WI38 (cell line): ENCODE measurements at regions not wholly inside any gene's neighbourhood (a gene's known extent, or its start where the extent isn't known, plus 50 kb on each side); places are given as distances from the start of the nearest gene placed in this dataset.
"Not testable (repeated sequence)": the region's sequence is repeated elsewhere in the genome, so short reads cannot be mapped to it uniquely, and the experiment has no call there.

Experiments
- H3K4me3 ChIP-seq: 2 replicates; pipeline ENCODE4 v1.5.1; 2011; ENCODE audit warnings: low read depth, mild to moderate bottlenecking, control low read depth, low read length
- CTCF ChIP-seq: IDR thresholded peaks from 2 replicates; pipeline ENCODE4 v1.5.1; 2012; ENCODE audit warnings: low read depth, mild to moderate bottlenecking, control low read depth, low read length

GRCh38 chrX:151042842-151043241 lies 59.7 kb downstream of the HMGB3 start:
- no peak for TF ChIP-seq CTCF
- H3K4me3 ChIP-seq = no peak overlapping the region

GRCh38 chrX:151066373-151066772 lies 83.2 kb downstream of the HMGB3 start:
- H3K4me3 ChIP-seq = not testable (repeated sequence)

GRCh38 chrX:151073767-151074166 lies 90.6 kb downstream of the HMGB3 start:
- H3K4me3 ChIP-seq = no peak overlapping the region
- no peak for TF ChIP-seq CTCF

- no peak for TF ChIP-seq CTCF
- H3K4me3 ChIP-seq = no peak overlapping the region
Observed at GRCh38 chrX:151081016-151081415, 95.4 kb upstream of the GPR50 start.

- H3K4me3 ChIP-seq = no peak overlapping the region
Observed at GRCh38 chrX:151082077-151082948, 94.1 kb upstream of the GPR50 start.

GRCh38 chrX:151084454-151084853 lies 91.9 kb upstream of the GPR50 start:
- TF ChIP-seq CTCF = no peak
- no peak overlapping the region for H3K4me3 ChIP-seq

More at GRCh38 chrX:151082077-151082948, 94.1 kb upstream of the GPR50 start:
- TF ChIP-seq CTCF = peak; percentile 94

DNA sequence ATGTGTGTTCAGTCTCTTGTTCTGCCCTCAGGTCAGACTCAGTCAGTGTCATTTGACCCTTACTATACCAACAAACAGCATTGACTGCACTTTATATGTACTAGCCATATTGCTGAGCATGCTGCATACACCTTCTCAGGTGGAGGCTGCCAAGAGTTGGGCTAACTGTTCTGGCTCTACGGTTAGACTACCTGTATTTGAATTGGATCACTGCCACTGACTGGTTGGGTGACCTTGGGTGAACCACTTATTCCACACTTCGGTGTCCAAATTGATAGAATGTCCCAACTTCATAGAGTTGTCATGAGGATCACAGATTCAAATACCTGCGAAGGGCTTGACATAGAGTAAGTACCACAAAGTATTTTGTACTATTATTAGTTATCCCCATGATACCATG lies 91.2 kb upstream of the GPR50 start:
- no peak for TF ChIP-seq CTCF
- no peak overlapping the region for H3K4me3 ChIP-seq

GRCh38 chrX:151088221-151088620 lies 88.2 kb upstream of the GPR50 start:
- no peak for TF ChIP-seq CTCF
- H3K4me3 ChIP-seq = no peak overlapping the region
